SU-DHL-6 (cell line): ENCODE measurements at regions not wholly inside any gene's neighbourhood (a gene's known extent, or its start where the extent isn't known, plus 50 kb on each side); places are given as distances from the start of the nearest gene placed in this dataset.

ENCODE experiments used
- H2AFZ ChIP-seq: fragments of 200-600 bp; sonication (generic); 2 replicates; pipeline ENCODE4 v1.6.1; 2014; ENCODE audit warnings: low read depth, mild to moderate bottlenecking, moderate library complexity, mixed read lengths, antibody characterized with exemption, low read length; ENCODE audit not compliant: severe bottlenecking
- H3F3A ChIP-seq: fragments of 200-600 bp; shearing (Covaris generic); 2 replicates; pipeline ENCODE4 v1.6.0; 2016; ENCODE audit warnings: antibody characterized with exemption, mild to moderate bottlenecking; ENCODE audit not compliant: insufficient read depth
- H3K27ac ChIP-seq: fragments of 200-600 bp; sonication (generic); 2 replicates; pipeline ENCODE4 v1.5.1; 2016; ENCODE audit warnings: low read depth, mild to moderate bottlenecking, low read length, moderate library complexity, mixed read lengths
- H3K27me3 ChIP-seq: fragments of 200-600 bp; sonication (generic), shearing (Covaris generic); 2 replicates; pipeline ENCODE4 v1.6.0; 2014; ENCODE audit warnings: mild to moderate bottlenecking, low read length
- H3K36me3 ChIP-seq: fragments of 200-600 bp; sonication (generic); 2 replicates; pipeline ENCODE4 v1.6.1; 2014; ENCODE audit warnings: mild to moderate bottlenecking, low read length, mixed read lengths
- H3K4me2 ChIP-seq: fragments of 300-600, 200-600 bp; shearing (Covaris generic), sonication (generic); 2 replicates; pipeline ENCODE4 v1.6.0; 2014; ENCODE audit warnings: low read length, low read depth, mild to moderate bottlenecking; ENCODE audit not compliant: poor library complexity, severe bottlenecking
- H3K4me3 ChIP-seq: fragments of 200-600 bp; sonication (generic); 2 replicates; pipeline ENCODE4 v1.5.1; 2014; ENCODE audit warnings: antibody characterized with exemption, low read length, mild to moderate bottlenecking, mixed read lengths; ENCODE audit not compliant: insufficient read depth, poor library complexity, severe bottlenecking
- H3K79me2 ChIP-seq: fragments of 200-600 bp; sonication (generic); 2 replicates; pipeline ENCODE4 v1.6.1; 2014; ENCODE audit warnings: mild to moderate bottlenecking, low read length, moderate library complexity; ENCODE audit not compliant: insufficient read depth
- H3K9ac ChIP-seq: fragments of 200-600 bp; sonication (generic); 2 replicates; pipeline ENCODE4 v1.7.0; 2014; ENCODE audit warnings: mild to moderate bottlenecking, low read length
- H3K9me2 ChIP-seq: fragments of 200-600 bp; sonication (generic); replicated peaks from 2 replicates; pipeline ENCODE4 v1.6.1; 2014; ENCODE audit warnings: low read length; ENCODE audit not compliant: insufficient read depth
- H3K9me3 ChIP-seq: fragments of 200-600 bp; sonication (generic); 2 replicates; pipeline ENCODE4 v1.6.1; 2014; ENCODE audit warnings: low read length, mixed read lengths; ENCODE audit not compliant: insufficient read depth
- H4K20me1 ChIP-seq: fragments of 200-600 bp; sonication (generic); 2 replicates; pipeline ENCODE4 v1.6.1; 2014; ENCODE audit warnings: low read depth, mild to moderate bottlenecking, antibody characterized with exemption, low read length, moderate library complexity, mixed read lengths
- CTCF ChIP-seq: fragments of 200-600 bp; sonication (generic); IDR thresholded peaks from one replicate; pipeline ENCODE4 v1.5.1; 2017; ENCODE audit warnings: antibody characterized with exemption, mild to moderate bottlenecking, low read length, moderate library complexity; ENCODE audit not compliant: insufficient read depth, poor library complexity, severe bottlenecking
- EZH2phosphoT487 ChIP-seq: fragments of 200-600 bp; sonication (generic), shearing (Covaris generic); conservative IDR thresholded peaks from 2 replicates; pipeline ENCODE4 v1.6.1; 2018; ENCODE audit warnings: mild to moderate bottlenecking, antibody characterized with exemption, low read length, moderate library complexity, mixed read lengths

- no peak overlapping the region for H3K9ac ChIP-seq
- H3K27me3 ChIP-seq, result no peaks in the 10 kb centered on the region
- H3K27ac ChIP-seq, result no peak overlapping the region
- no peaks in the 10 kb centered on the region for H4K20me1 ChIP-seq
- H3K9me2 ChIP-seq, result no peaks in the 10 kb centered on the region
- no peaks in the 10 kb centered on the region for H3K36me3 ChIP-seq
- H2AFZ ChIP-seq, result no peak overlapping the region
- no peak overlapping the region for H3K4me2 ChIP-seq
- H3F3A ChIP-seq, result no peaks in the 10 kb centered on the region
- H3K9me3 ChIP-seq, result no peaks in the 10 kb centered on the region
- no peaks in the 10 kb centered on the region for H3K79me2 ChIP-seq
- TF ChIP-seq CTCF, result no peak
- TF ChIP-seq EZH2phosphoT487, result no peak
- H3K4me3 ChIP-seq, result no peak overlapping the region
Measured at GRCh38 chr5:40001796-40002195, 577.0 kb upstream of the DAB2 start.

GRCh38 chr5:39998518-39998917 lies 573.7 kb upstream of the DAB2 start:
- TF ChIP-seq EZH2phosphoT487 (no peak), CTCF (no peak)
- H3K36me3 ChIP-seq, result no peaks in the 10 kb centered on the region

GRCh38 chr5:39995990-39996389 lies 571.2 kb upstream of the DAB2 start:
- H3K27ac ChIP-seq, result no peak overlapping the region
- TF ChIP-seq CTCF, result no peak
- TF ChIP-seq EZH2phosphoT487, result no peak

More at GRCh38 chr5:39998518-39998917, 573.7 kb upstream of the DAB2 start:
- H2AFZ ChIP-seq, result no peak overlapping the region
- no peak overlapping the region for H3K4me2 ChIP-seq
- no peaks in the 10 kb centered on the region for H3F3A ChIP-seq
- H3K9me3 ChIP-seq, result no peaks in the 10 kb centered on the region
- no peaks in the 10 kb centered on the region for H3K27me3 ChIP-seq
- H3K9me2 ChIP-seq, result no peaks in the 10 kb centered on the region
- H3K27ac ChIP-seq, result no peak overlapping the region
- no peak overlapping the region for H3K9ac ChIP-seq
- no peaks in the 10 kb centered on the region for H3K79me2 ChIP-seq
- no peak overlapping the region for H3K4me3 ChIP-seq
- no peaks in the 10 kb centered on the region for H4K20me1 ChIP-seq

More at GRCh38 chr5:39995990-39996389, 571.2 kb upstream of the DAB2 start:
- Histone ChIP-seq H3F3A (no peaks in the 10 kb centered on the region), H3K9me2 (no peaks in the 10 kb centered on the region), H3K27me3 (no peaks in the 10 kb centered on the region), H4K20me1 (no peaks in the 10 kb centered on the region), H3K9ac (no peak overlapping the region), H3K4me3 (no peak overlapping the region), H2AFZ (no peak overlapping the region), H3K79me2 (no peaks in the 10 kb centered on the region), H3K36me3 (no peaks in the 10 kb centered on the region), H3K4me2 (no peak overlapping the region), H3K9me3 (no peaks in the 10 kb centered on the region)
